ENCODE measurements at regions not wholly inside any gene's neighbourhood (a gene's known extent, or its start where the extent isn't known, plus 50 kb on each side); places are given as distances from the start of the nearest gene placed in this dataset.

GRCh38 chr12:65725376-65725775 lies 98.9 kb upstream of the HMGA2 start:
- TF ChIP-seq CTCF (IDR thresholded peaks at IDR 0.05; ENCODE audit: poor library complexity) (no peak), EZH2 (IDR thresholded peaks at IDR 0.05; ENCODE audit: borderline replicate concordance) (no peak)

Data from hepatocyte (in vitro differentiated cells).